Hepatocyte (in vitro differentiated cells): ENCODE measurements at regions not wholly inside any gene's neighbourhood (a gene's known extent, or its start where the extent isn't known, plus 50 kb on each side); places are given as distances from the start of the nearest gene placed in this dataset.
"Not testable (repeated sequence)": the region's sequence is repeated elsewhere in the genome, so short reads cannot be mapped to it uniquely, and the experiment has no call there.

Experiments used
- DNase-seq: peaks from one replicate; pipeline ENCODE4 v3.0.0-alpha.2; 2016; ENCODE audit warnings: low spot score
- H2AFZ ChIP-seq: fragments of 200-600 bp; sonication (generic); 2 replicates; pipeline ENCODE4 v1.6.0; 2016; ENCODE audit warnings: antibody characterized with exemption, mild to moderate bottlenecking
- H3K27ac ChIP-seq: fragments of 200-600 bp; sonication (generic); 2 replicates; pipeline ENCODE4 v1.5.1; 2016; ENCODE audit warnings: mild to moderate bottlenecking
- H3K27me3 ChIP-seq: fragments of 200-600 bp; sonication (generic); 2 replicates; pipeline ENCODE4 v1.6.1; 2016
- H3K36me3 ChIP-seq: fragments of 200-600 bp; sonication (generic); replicated peaks from 2 replicates; pipeline ENCODE4 v1.5.1; 2016; ENCODE audit warnings: low read depth; ENCODE audit not compliant: insufficient read depth
- H3K4me1 ChIP-seq: fragments of 200-600 bp; sonication (generic); 2 replicates; pipeline ENCODE4 v1.5.1; 2016; ENCODE audit warnings: mild to moderate bottlenecking, moderate library complexity; ENCODE audit not compliant: insufficient read depth
- H3K4me2 ChIP-seq: fragments of 200-600 bp; sonication (generic); 2 replicates; pipeline ENCODE4 v1.6.0; 2016
- H3K4me3 ChIP-seq: fragments of 200-600 bp; sonication (generic); 2 replicates; pipeline ENCODE4 v1.5.1; 2016; ENCODE audit warnings: mild to moderate bottlenecking
- H3K79me2 ChIP-seq: fragments of 200-600 bp; sonication (generic); 2 replicates; pipeline ENCODE4 v1.6.0; 2017; ENCODE audit warnings: mild to moderate bottlenecking
- H3K9me2 ChIP-seq: fragments of 200-600 bp; sonication (generic); replicated peaks from 2 replicates; pipeline ENCODE4 v1.6.0; 2017; ENCODE audit warnings: mild to moderate bottlenecking; ENCODE audit not compliant: insufficient read depth
- H3K9me3 ChIP-seq: fragments of 200-600 bp; sonication (generic); 2 replicates; pipeline ENCODE4 v1.5.1; 2016; ENCODE audit warnings: low read depth, mild to moderate bottlenecking
- H4K20me1 ChIP-seq: fragments of 200-600 bp; sonication (generic); 2 replicates; pipeline ENCODE4 v1.6.0; 2016; ENCODE audit warnings: mild to moderate bottlenecking; ENCODE audit not compliant: insufficient read depth, poor library complexity, severe bottlenecking
- EZH2 ChIP-seq: fragments of 200-600 bp; sonication (generic); IDR thresholded peaks from 2 replicates; pipeline ENCODE4 v1.6.1; 2016; ENCODE audit warnings: antibody characterized with exemption, mild to moderate bottlenecking, borderline replicate concordance
- EZH2phosphoT487 ChIP-seq: fragments of 200-600 bp; sonication (generic); IDR thresholded peaks from one replicate; pipeline ENCODE4 v1.6.1; 2018; ENCODE audit warnings: antibody characterized with exemption, mild to moderate bottlenecking, low read depth, moderate library complexity; ENCODE audit not compliant: unreplicated experiment, severe bottlenecking
- WGBS: methylation state at CpG from one replicate; pipeline ENCODE4 v1.1.6; 2016; ENCODE audit warnings: low lambda C conversion rate; ENCODE audit errors: missing lambda C conversion rate; 5-methylcytosine and 5-hydroxymethylcytosine counted together
- TF ChIP-seq, protein P1 (sequence below): fragments of 200-600 bp; sonication (generic); IDR thresholded peaks from 2 replicates; pipeline ENCODE4 v1.5.1; 2016; ENCODE audit warnings: antibody characterized with exemption, mild to moderate bottlenecking; ENCODE audit not compliant: poor library complexity

DNA sequence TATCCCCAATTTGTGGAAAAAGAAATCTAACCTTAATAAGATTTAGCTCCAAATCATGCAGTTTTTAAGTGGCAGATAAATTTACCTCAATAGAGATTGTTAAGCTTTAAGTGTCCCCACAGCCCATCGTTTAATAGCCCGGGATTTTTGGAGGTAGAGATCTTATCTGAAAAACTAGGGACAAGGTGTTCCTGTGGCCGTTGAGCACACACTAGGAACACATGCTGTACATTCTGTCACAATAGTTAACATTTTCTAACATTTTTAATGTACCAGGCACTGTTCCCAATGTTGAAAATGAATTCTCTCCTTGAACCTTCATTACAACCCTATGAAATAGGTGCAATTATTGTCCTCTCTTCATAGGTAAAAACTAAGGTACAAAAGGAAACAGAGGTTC, 85.7 kb upstream of the PLD5 start:
- no peak overlapping the region for H3K4me3 ChIP-seq
- H3K4me1 ChIP-seq, result no peaks in the 10 kb centered on the region
- H3K9me2 ChIP-seq, result no peaks in the 10 kb centered on the region
- no peaks in the 10 kb centered on the region for H3K79me2 ChIP-seq
- no peak overlapping the region for H3K27ac ChIP-seq
- no peaks in the 10 kb centered on the region for H3K36me3 ChIP-seq
- no peaks in the 10 kb centered on the region for H4K20me1 ChIP-seq
- no peak for DNase-seq
- no peak overlapping the region for H3K4me2 ChIP-seq
- no peaks in the 10 kb centered on the region for H3K27me3 ChIP-seq
- no peak overlapping the region for H2AFZ ChIP-seq
- H3K9me3 ChIP-seq, result no peaks in the 10 kb centered on the region
- no peak for TF ChIP-seq EZH2phosphoT487
- TF ChIP-seq, protein P1, sequence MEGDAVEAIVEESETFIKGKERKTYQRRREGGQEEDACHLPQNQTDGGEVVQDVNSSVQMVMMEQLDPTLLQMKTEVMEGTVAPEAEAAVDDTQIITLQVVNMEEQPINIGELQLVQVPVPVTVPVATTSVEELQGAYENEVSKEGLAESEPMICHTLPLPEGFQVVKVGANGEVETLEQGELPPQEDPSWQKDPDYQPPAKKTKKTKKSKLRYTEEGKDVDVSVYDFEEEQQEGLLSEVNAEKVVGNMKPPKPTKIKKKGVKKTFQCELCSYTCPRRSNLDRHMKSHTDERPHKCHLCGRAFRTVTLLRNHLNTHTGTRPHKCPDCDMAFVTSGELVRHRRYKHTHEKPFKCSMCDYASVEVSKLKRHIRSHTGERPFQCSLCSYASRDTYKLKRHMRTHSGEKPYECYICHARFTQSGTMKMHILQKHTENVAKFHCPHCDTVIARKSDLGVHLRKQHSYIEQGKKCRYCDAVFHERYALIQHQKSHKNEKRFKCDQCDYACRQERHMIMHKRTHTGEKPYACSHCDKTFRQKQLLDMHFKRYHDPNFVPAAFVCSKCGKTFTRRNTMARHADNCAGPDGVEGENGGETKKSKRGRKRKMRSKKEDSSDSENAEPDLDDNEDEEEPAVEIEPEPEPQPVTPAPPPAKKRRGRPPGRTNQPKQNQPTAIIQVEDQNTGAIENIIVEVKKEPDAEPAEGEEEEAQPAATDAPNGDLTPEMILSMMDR, result no peak
- TF ChIP-seq EZH2, result no peak
- WGBS, result 53% methylated on average over 3 of the region's 3 CpGs

DNA sequence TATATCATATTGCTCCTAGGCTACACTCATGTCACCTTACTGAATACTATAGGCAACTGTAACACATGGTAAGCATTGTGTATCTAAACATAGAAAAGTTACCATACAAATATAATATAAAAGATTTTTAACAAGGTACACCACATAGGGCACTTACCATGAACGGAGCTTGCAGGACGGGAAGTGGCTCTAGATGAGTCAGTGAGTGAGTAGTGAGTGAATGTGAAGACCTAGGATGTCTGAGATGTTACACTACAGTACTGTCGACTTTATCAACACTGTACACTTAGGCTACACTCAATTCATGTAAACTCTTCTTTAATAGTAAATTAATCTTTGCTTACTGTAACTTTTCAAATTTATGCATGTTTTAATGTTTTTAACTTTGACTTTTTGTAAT, 81.0 kb upstream of the PLD5 start:
- Histone ChIP-seq H3K9me2 (no peaks in the 10 kb centered on the region), H3K4me2 (no peak overlapping the region), H3K36me3 (no peaks in the 10 kb centered on the region), H3K9me3 (no peaks in the 10 kb centered on the region), H4K20me1 (no peaks in the 10 kb centered on the region), H3K4me3 (no peak overlapping the region), H3K79me2 (no peaks in the 10 kb centered on the region), H3K27ac (no peak overlapping the region), H3K4me1 (no peaks in the 10 kb centered on the region), H2AFZ (no peak overlapping the region), H3K27me3 (no peaks in the 10 kb centered on the region)
- DNase-seq, result no peak
- TF ChIP-seq, protein P1, result no peak
- no peak for TF ChIP-seq EZH2
- TF ChIP-seq EZH2phosphoT487, result no peak
- 88% methylated on average over 3 of the region's 3 CpGs for WGBS

DNA sequence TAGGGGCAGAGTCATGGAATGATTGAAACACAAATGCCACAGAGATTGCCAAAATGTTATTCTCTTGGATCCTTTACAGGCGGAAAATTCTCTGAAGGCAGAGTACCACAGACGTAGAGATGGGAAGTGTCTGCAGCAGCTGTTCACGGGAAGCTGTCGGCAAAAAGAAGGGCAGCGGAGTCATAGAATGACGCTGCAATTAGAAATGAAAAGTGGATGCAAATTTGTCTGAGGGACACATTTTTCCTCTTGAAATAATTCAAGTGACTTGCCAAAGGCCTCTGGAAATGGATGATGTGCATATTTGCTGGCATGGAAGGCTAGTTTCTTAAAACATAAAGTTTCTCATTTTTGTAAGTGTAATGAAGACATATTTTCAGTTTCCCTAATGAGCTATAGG, 77.5 kb upstream of the PLD5 start:
- DNase-seq, result no peak
- Histone ChIP-seq H3K4me1 (no peaks in the 10 kb centered on the region), H4K20me1 (no peaks in the 10 kb centered on the region), H3K4me3 (no peak overlapping the region), H3K27me3 (no peaks in the 10 kb centered on the region), H3K79me2 (no peaks in the 10 kb centered on the region), H2AFZ (no peak overlapping the region), H3K36me3 (no peaks in the 10 kb centered on the region), H3K9me3 (no peaks in the 10 kb centered on the region), H3K9me2 (no peaks in the 10 kb centered on the region), H3K27ac (no peak overlapping the region), H3K4me2 (no peak overlapping the region)
- WGBS, result 82% methylated on average over 6 of the region's 6 CpGs
- TF ChIP-seq EZH2phosphoT487 (no peak), EZH2 (no peak)
- TF ChIP-seq, protein P1, result no peak

DNA sequence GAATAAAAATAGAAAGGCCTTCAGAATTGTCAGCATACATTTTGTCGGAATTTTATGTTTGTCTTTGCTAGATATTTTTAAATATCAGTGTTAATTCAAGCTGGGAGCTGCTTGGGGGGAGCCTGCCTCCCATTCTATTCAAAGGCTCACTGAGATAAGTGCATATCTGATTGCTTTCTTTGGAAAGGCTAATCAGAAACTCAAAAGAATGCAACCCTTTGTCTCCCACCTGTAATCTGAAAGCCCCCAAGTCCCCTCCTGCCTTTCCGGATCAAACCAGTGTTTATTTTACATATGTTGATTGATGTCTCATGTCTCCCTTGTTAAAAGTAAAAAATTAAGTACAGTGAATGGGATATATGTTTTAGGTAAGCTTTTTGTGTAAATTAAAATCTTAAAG, 69.3 kb upstream of the PLD5 start:
- not testable (repeated sequence) for H2AFZ ChIP-seq, H3K27ac ChIP-seq, H3K4me1 ChIP-seq, H3K4me3 ChIP-seq, H3K9me2 ChIP-seq, H3K27me3 ChIP-seq, H3K79me2 ChIP-seq, DNase-seq, H3K9me3 ChIP-seq, H3K36me3 ChIP-seq, H3K4me2 ChIP-seq, H4K20me1 ChIP-seq
- 39% methylated on average over 2 of the region's 2 CpGs for WGBS
